H1 (cell line): ENCODE measurements at regions not wholly inside any gene's neighbourhood (a gene's known extent, or its start where the extent isn't known, plus 50 kb on each side); places are given as distances from the start of the nearest gene placed in this dataset.

Experiments
- CTCF ChIA-PET: fragments of 300-600 bp; sonication (Branson Sonifier 250); formaldehyde crosslinking; loops from one replicate; lab custom pipeline; 2021; ENCODE audit not compliant: partially characterized antibody; lab: Charles Lee
- POLR2A ChIA-PET: fragments of 300-600 bp; sonication (Branson Sonifier 250); formaldehyde crosslinking; loops from one replicate; lab custom pipeline; 2021; ENCODE audit warnings: inconsistent platforms; ENCODE audit not compliant: partially characterized antibody; lab: Charles Lee
- DNase-seq, 2 experiments: peaks; one replicate each; pipeline versions ENCODE4 v3.0.0 to v3.0.0-alpha.2; 2010 to 2022; ENCODE audit warnings: low spot score in 2 of 2, low read depth in 1 of 2, mixed read lengths in 1 of 2
- FAIRE-seq: peaks from 2 replicates; lab custom pipeline; 2011; peaks lifted over from hg19 to GRCh38; lab: Jason Lieb, UNC
- H2AFZ ChIP-seq: 2 replicates; pipeline ENCODE4 v1.8.1; 2012; ENCODE audit warnings: low read length, inconsistent platforms
- H2AK5ac ChIP-seq: 2 replicates; pipeline ENCODE4 v1.6.1; 2013; ENCODE audit warnings: low read depth, low read length
- H2BK120ac ChIP-seq: replicated peaks from 2 replicates; pipeline ENCODE3; 2013; ENCODE audit warnings: low read depth, low read length, inconsistent platforms
- H2BK12ac ChIP-seq: 2 replicates; pipeline ENCODE4 v1.6.1; 2013; ENCODE audit warnings: low read depth, low read length
- H2BK15ac ChIP-seq: 2 replicates; pipeline ENCODE4 v1.6.1; 2013; ENCODE audit warnings: low read length
- H2BK20ac ChIP-seq: 2 replicates; pipeline ENCODE4 v1.6.1; 2013; ENCODE audit warnings: low read length
- H2BK5ac ChIP-seq: 2 replicates; pipeline ENCODE4 v1.6.1; 2013; ENCODE audit warnings: low read depth, low read length
- H3K14ac ChIP-seq: 2 replicates; pipeline ENCODE4 v1.6.1; 2013; ENCODE audit warnings: inconsistent platforms; ENCODE audit not compliant: insufficient read length
- H3K18ac ChIP-seq: 2 replicates; pipeline ENCODE4 v1.6.1; 2013; ENCODE audit warnings: low read length; ENCODE audit errors: extremely low read depth
- H3K23ac ChIP-seq: 2 replicates; pipeline ENCODE4 v1.6.1; 2013; ENCODE audit warnings: inconsistent platforms; ENCODE audit not compliant: insufficient read length
- H3K23me2 ChIP-seq: 2 replicates; pipeline ENCODE4 v1.6.1; 2013; ENCODE audit warnings: low read depth, low read length
- H3K27ac ChIP-seq: 2 replicates; pipeline ENCODE4 v1.6.1; 2011; ENCODE audit warnings: low read depth, low read length, inconsistent platforms
- H3K27me3 ChIP-seq, 4 experiments: replicated peaks in 1 of 4; 1 replicate in 1 of 4; 2 replicates in 3 of 4; pipeline versions ENCODE4 v1.6.1 to v1.8.1; 2011 to 2013; ENCODE audit warnings: low read length in 3 of 4, mild to moderate bottlenecking in 3 of 4, inconsistent platforms in 2 of 4, mixed read lengths in 2 of 4, moderate library complexity in 1 of 4; ENCODE audit not compliant: control insufficient read depth in 3 of 4, insufficient read depth in 3 of 4; ENCODE audit errors: extremely low read depth in 1 of 4
- H3K36me3 ChIP-seq, 4 experiments: 2 replicates each; pipeline versions ENCODE4 v1.6.1 to v1.8.1; 2011 to 2013; ENCODE audit warnings: mild to moderate bottlenecking in 4 of 4, low read length in 3 of 4, moderate library complexity in 2 of 4, control low read depth in 1 of 4, inconsistent platforms in 1 of 4; ENCODE audit not compliant: insufficient read depth in 4 of 4, control insufficient read depth in 2 of 4
- H3K4ac ChIP-seq: replicated peaks from 2 replicates; pipeline ENCODE3; 2013; ENCODE audit warnings: low read length, low read depth, mixed read lengths, inconsistent platforms; ENCODE audit not compliant: insufficient read length
- H3K4me1 ChIP-seq, 4 experiments: replicated peaks in 1 of 4; 1 replicate in 1 of 4; 2 replicates in 3 of 4; pipeline versions ENCODE4 v1.6.1 to v1.8.1; 2011 to 2013; ENCODE audit warnings: low read length in 3 of 4, inconsistent platforms in 2 of 4, mixed read lengths in 1 of 4; ENCODE audit not compliant: insufficient read depth in 4 of 4, control insufficient read depth in 3 of 4
- H3K4me2 ChIP-seq, 2 experiments: 2 replicates each; pipeline versions ENCODE4 v1.6.1 to v1.8.1; 2011 to 2013; ENCODE audit warnings: low read depth in 2 of 2, low read length in 2 of 2, control low read depth in 1 of 2, inconsistent platforms in 1 of 2, mild to moderate bottlenecking in 1 of 2; ENCODE audit not compliant: insufficient read depth in 1 of 2
- H3K4me3 ChIP-seq, 4 experiments: fragments of 200-600, 300-600 bp in 1 of 4; sonication (generic), shearing (Covaris generic), sonication (Bioruptor Twin) in 1 of 4; 2 replicates each; pipeline versions ENCODE4 v1.5.1 to v1.8.1; 2011 to 2016; ENCODE audit warnings: low read length in 4 of 4, low read depth in 3 of 4, control low read depth in 2 of 4, inconsistent platforms in 2 of 4, mild to moderate bottlenecking in 2 of 4, mixed read lengths in 1 of 4, moderate library complexity in 1 of 4; ENCODE audit not compliant: insufficient read depth in 2 of 4; ENCODE audit errors: extremely low read depth in 1 of 4
- H3K56ac ChIP-seq: replicated peaks from 2 replicates; pipeline ENCODE3; 2013; ENCODE audit warnings: low read depth, mild to moderate bottlenecking, mixed read lengths, low read length, inconsistent platforms; ENCODE audit not compliant: insufficient read length
- H3K79me1 ChIP-seq: 2 replicates; pipeline ENCODE4 v1.6.1; 2013; ENCODE audit warnings: low read depth, low read length, control low read depth
- H3K79me2 ChIP-seq, 2 experiments: 2 replicates each; pipeline versions ENCODE4 v1.6.1 to v1.8.1; 2012 to 2013; ENCODE audit warnings: low read length in 2 of 2, mild to moderate bottlenecking in 2 of 2, inconsistent platforms in 1 of 2; ENCODE audit not compliant: insufficient read depth in 2 of 2, control insufficient read depth in 1 of 2
- H3K9ac ChIP-seq, 4 experiments: replicated peaks in 1 of 4; 1 replicate in 1 of 4; 2 replicates in 3 of 4; pipeline versions ENCODE4 v1.6.1 to v1.8.1; 2011 to 2013; ENCODE audit warnings: low read depth in 3 of 4, low read length in 3 of 4, control low read depth in 2 of 4, mild to moderate bottlenecking in 2 of 4, moderate library complexity in 2 of 4, inconsistent platforms in 1 of 4; ENCODE audit errors: extremely low read depth in 1 of 4
- H3K9me3 ChIP-seq, 2 experiments: 2 replicates each; pipeline versions ENCODE4 v1.6.1 to v1.8.1; 2012 to 2013; ENCODE audit warnings: mild to moderate bottlenecking in 2 of 2, moderate library complexity in 2 of 2, control low read depth in 1 of 2, inconsistent platforms in 1 of 2, low read depth in 1 of 2, low read length in 1 of 2, mixed read lengths in 1 of 2; ENCODE audit not compliant: insufficient read depth in 2 of 2
- H4K20me1 ChIP-seq, 2 experiments: replicated peaks in 1 of 2; 2 replicates each; pipeline versions ENCODE3 to v1.8.1; 2011 to 2013; ENCODE audit warnings: inconsistent platforms in 2 of 2, low read length in 2 of 2, mild to moderate bottlenecking in 1 of 2; ENCODE audit not compliant: insufficient read depth in 2 of 2, control insufficient read depth in 1 of 2
- H4K5ac ChIP-seq: 2 replicates; pipeline ENCODE4 v1.6.1; 2013; ENCODE audit warnings: low read length, low read depth, mixed read lengths, inconsistent platforms; ENCODE audit not compliant: insufficient read length
- H4K8ac ChIP-seq: 2 replicates; pipeline ENCODE4 v1.8.0; 2013; ENCODE audit warnings: mild to moderate bottlenecking, moderate library complexity, low read length, inconsistent platforms; ENCODE audit not compliant: insufficient read depth; ENCODE audit errors: extremely low read depth
- H4K91ac ChIP-seq: replicated peaks from 2 replicates; pipeline ENCODE3; 2013; ENCODE audit warnings: low read length, mixed read lengths, inconsistent platforms; ENCODE audit not compliant: insufficient read length
- E2F6 ChIP-seq: IDR thresholded peaks from 2 replicates; pipeline ENCODE4 v1.6.1; 2012; ENCODE audit warnings: inconsistent platforms
- KDM4A ChIP-seq: IDR thresholded peaks from one replicate; pipeline ENCODE4 v1.7.1; 2012; ENCODE audit warnings: low read depth, mild to moderate bottlenecking, moderate library complexity, low read length, inconsistent platforms; ENCODE audit not compliant: severe bottlenecking
- MAFK ChIP-seq: IDR thresholded peaks from 2 replicates; pipeline ENCODE4 v1.6.1; 2012; ENCODE audit warnings: low read depth, mild to moderate bottlenecking, improper control_type of control experiment, low read length
- MAX ChIP-seq: IDR thresholded peaks from 2 replicates; pipeline ENCODE4 v1.6.1; 2012; ENCODE audit warnings: inconsistent platforms
- SAP30 ChIP-seq: fragments of 300-600 bp; sonication (generic); IDR thresholded peaks from 2 replicates; pipeline ENCODE4 v1.7.1; 2012; ENCODE audit warnings: low read length, moderate library complexity, mild to moderate bottlenecking, inconsistent platforms; ENCODE audit not compliant: insufficient read depth, insufficient replicate concordance
- TAF7 ChIP-seq: optimal IDR thresholded peaks from 2 replicates; pipeline ENCODE3; 2011; ENCODE audit warnings: low read depth, mild to moderate bottlenecking, inconsistent platforms, low read length, moderate library complexity, borderline replicate concordance
- whole genome bisulfite sequencing, 2 experiments: shearing (Covaris generic) in 1 of 2; methylation state at CpG; one replicate each; pipeline versions ENCODE4 v1.1.6 to v1.1.7; 2013 to 2015; ENCODE audit warnings: low lambda C conversion rate in 2 of 2, mixed read lengths in 2 of 2, inconsistent platforms in 1 of 2, low coverage in 1 of 2, missing lambda C conversion rate in 1 of 2; ENCODE audit not compliant: insufficient replicate concordance in 2 of 2, insufficient coverage in 1 of 2, insufficient read length in 1 of 2; ENCODE audit errors: extremely low coverage in 1 of 2, missing lambda C conversion rate in 1 of 2; 5-methylcytosine and 5-hydroxymethylcytosine counted together

- ChIA-PET CTCF (interaction anchor here (0.5 to 4.7 kb wide), 17 partner anchors 9 to 788 kb away, joined by 3 to 64 read pairs (median 3); no protein-coding TSS in a partner anchor), POLR2A (no interaction called here)
- no peaks in the 10 kb centered on the region for H3K36me3 ChIP-seq
- H3K4me1 ChIP-seq = peaks cover 0 to 10% (median 2%) of the 10 kb centered on the region in 4 experiments; a peak in 2 of 7 replicates
- H3K23me2 ChIP-seq = no peaks in the 10 kb centered on the region; the same call in 1 of the 2 replicates
- H3K4me2 ChIP-seq = no peak overlapping the region
- H3K79me2 ChIP-seq = no peaks in the 10 kb centered on the region
- no peak overlapping the region for H3K4ac ChIP-seq
- H3K14ac ChIP-seq = no peak overlapping the region
- FAIRE-seq = no peak
- no peaks in the 10 kb centered on the region for H3K27me3 ChIP-seq
- H3K9me3 ChIP-seq = no peaks in the 10 kb centered on the region
- no peak overlapping the region for H3K9ac ChIP-seq
- no peak overlapping the region for H2BK15ac ChIP-seq
- no peaks in the 10 kb centered on the region for H3K79me1 ChIP-seq
- no peak overlapping the region for H2AK5ac ChIP-seq
- TF ChIP-seq MAFK = no peak
- TF ChIP-seq KDM4A = no peak
- no peak for TF ChIP-seq TAF7
- no peak for TF ChIP-seq SAP30
- no peak for TF ChIP-seq E2F6
- no peak for TF ChIP-seq MAX
- H3K23ac ChIP-seq = no peak overlapping the region
- no peak overlapping the region for H2BK5ac ChIP-seq
- no peak overlapping the region for H4K91ac ChIP-seq
- 73% methylated on average over 2 of the region's 5 CpGs; no CpG with 5 or more reads in 1 of the 2 experiments for whole genome bisulfite sequencing, 2 experiments
- no peak overlapping the region for H2BK120ac ChIP-seq
- no peak overlapping the region for H3K27ac ChIP-seq
- no peak overlapping the region for H2BK12ac ChIP-seq
- H3K56ac ChIP-seq = no peak overlapping the region
- H4K20me1 ChIP-seq = no peaks in the 10 kb centered on the region
- H4K5ac ChIP-seq = no peak overlapping the region
- H2BK20ac ChIP-seq = no peak overlapping the region
- no peak overlapping the region for H3K18ac ChIP-seq
- no peak overlapping the region for H4K8ac ChIP-seq
- no peak overlapping the region for H2AFZ ChIP-seq
- no peak overlapping the region for H3K4me3 ChIP-seq
- DNase-seq = no peak
Measured at GRCh38 chr7:130875901-130876300, 141.9 kb upstream of the KLF14 start.
